ENCODE measurements at regions not wholly inside any gene's neighbourhood (a gene's known extent, or its start where the extent isn't known, plus 50 kb on each side); places are given as distances from the start of the nearest gene placed in this dataset.
"Not testable (repeated sequence)": the region's sequence is repeated elsewhere in the genome, so short reads cannot be mapped to it uniquely, and the experiment has no call there.

- TF ChIP-seq CTCF, POLR2AphosphoS5, POLR2A, EP300 (IDR thresholded peaks at IDR 0.05): not testable (repeated sequence)
These were observed 92.7 kb downstream of the METRNL start for GRCh38 chr17:83172099-83172498.
